IMR-90 (cell line): ENCODE measurements at regions not wholly inside any gene's neighbourhood (a gene's known extent, or its start where the extent isn't known, plus 50 kb on each side); places are given as distances from the start of the nearest gene placed in this dataset.

Source experiments
- ATAC-seq: fragments of 200-7000 bp; cut with Tn5 transposase; 2 replicates; pipeline ENCODE4 v1.9.1; 2020; ENCODE audit warnings: low read depth, mild to moderate bottlenecking, moderate library complexity
- BruUV-seq: library from RNA; stranded (reverse); fragments of 400-500 nt; replicated peaks from 2 replicates; lab custom pipeline; 2021; lab: Mats Ljungman, UMichigan
- CTCF ChIA-PET: fragments of 300-600 bp; formaldehyde crosslinking; extraction: SDS; loops from one replicate; lab custom pipeline; 2021; ENCODE audit warnings: antibody characterized with exemption; lab: Yijun Ruan, JAX
- POLR2A ChIA-PET: fragments of 300-600 bp; sonication (Branson Sonifier 250); formaldehyde crosslinking; loops from one replicate; lab custom pipeline; 2022; ENCODE audit warnings: antibody characterized with exemption; ENCODE audit not compliant: unreplicated experiment; lab: Charles Lee
- DNase-seq: peaks from one replicate; pipeline ENCODE4 v3.0.0; 2013
- H2AFZ ChIP-seq: replicated peaks from 2 replicates; pipeline ENCODE3; 2013; ENCODE audit warnings: low read length, mild to moderate bottlenecking; ENCODE audit not compliant: poor library complexity
- H2AK5ac ChIP-seq: 2 replicates; pipeline ENCODE4 v1.6.1; 2013; ENCODE audit warnings: low read depth, low read length, inconsistent platforms
- H2AK9ac ChIP-seq: replicated peaks from 2 replicates; pipeline ENCODE3; 2013; ENCODE audit warnings: mild to moderate bottlenecking, low read depth, low read length, moderate library complexity; ENCODE audit not compliant: poor library complexity
- H2BK120ac ChIP-seq: 2 replicates; pipeline ENCODE4 v1.6.1; 2013; ENCODE audit warnings: low read depth, low read length, inconsistent platforms
- H2BK15ac ChIP-seq: 3 replicates; pipeline ENCODE4 v1.6.1; 2013; ENCODE audit warnings: low read depth, low read length, inconsistent platforms
- H2BK20ac ChIP-seq: 2 replicates; pipeline ENCODE4 v1.6.1; 2013; ENCODE audit warnings: low read depth, mild to moderate bottlenecking, inconsistent platforms, low read length, moderate library complexity
- H2BK5ac ChIP-seq: 2 replicates; pipeline ENCODE4 v1.6.1; 2013; ENCODE audit warnings: mild to moderate bottlenecking, low read depth, low read length, inconsistent platforms; ENCODE audit not compliant: poor library complexity, severe bottlenecking
- H3K14ac ChIP-seq: replicated peaks from 2 replicates; pipeline ENCODE4 v1.6.1; 2013; ENCODE audit warnings: low read depth, low read length, inconsistent platforms
- H3K18ac ChIP-seq: 2 replicates; pipeline ENCODE4 v1.6.1; 2013; ENCODE audit warnings: low read depth, low read length, control low read depth
- H3K23ac ChIP-seq: 2 replicates; pipeline ENCODE4 v1.6.1; 2013; ENCODE audit warnings: low read depth, low read length, inconsistent platforms
- H3K27ac ChIP-seq: 2 replicates; pipeline ENCODE4 v1.5.1; 2013; ENCODE audit warnings: mild to moderate bottlenecking, control low read depth, low read length; ENCODE audit not compliant: insufficient read depth
- H3K27me3 ChIP-seq: 2 replicates; pipeline ENCODE4 v1.6.1; 2013; ENCODE audit warnings: low read length; ENCODE audit not compliant: control insufficient read depth, insufficient read depth
- H3K36me3 ChIP-seq: 2 replicates; pipeline ENCODE4 v1.6.1; 2013; ENCODE audit warnings: low read length, mixed read lengths; ENCODE audit not compliant: control insufficient read depth, insufficient read depth
- H3K4ac ChIP-seq: 2 replicates; pipeline ENCODE4 v1.6.1; 2013; ENCODE audit warnings: low read depth, low read length, inconsistent platforms
- H3K4me1 ChIP-seq: 2 replicates; pipeline ENCODE4 v1.6.1; 2013; ENCODE audit warnings: low read length, mixed read lengths; ENCODE audit not compliant: control insufficient read depth, insufficient read depth
- H3K4me2 ChIP-seq: 2 replicates; pipeline ENCODE4 v1.6.1; 2013; ENCODE audit warnings: low read depth, mild to moderate bottlenecking, control low read depth, low read length, moderate library complexity
- H3K4me3 ChIP-seq: 2 replicates; pipeline ENCODE4 v1.5.1; 2013; ENCODE audit warnings: low read depth, mild to moderate bottlenecking, control low read depth, low read length, moderate library complexity; ENCODE audit not compliant: insufficient read depth
- H3K56ac ChIP-seq: 2 replicates; pipeline ENCODE4 v1.6.1; 2013; ENCODE audit warnings: low read length, inconsistent platforms; ENCODE audit not compliant: insufficient read depth; ENCODE audit errors: extremely low read depth
- H3K79me1 ChIP-seq, 2 experiments: 2 replicates each; pipeline ENCODE4 v1.6.1; 2013; ENCODE audit warnings: low read length in 2 of 2, inconsistent platforms in 1 of 2, low read depth in 1 of 2
- H3K9ac ChIP-seq: 2 replicates; pipeline ENCODE4 v1.6.1; 2013; ENCODE audit warnings: low read depth, low read length, control low read depth
- H3K9me1 ChIP-seq: 2 replicates; pipeline ENCODE4 v1.6.1; 2013; ENCODE audit warnings: low read length, inconsistent platforms; ENCODE audit not compliant: insufficient read depth
- H3K9me3 ChIP-seq: 2 replicates; pipeline ENCODE4 v1.6.1; 2013; ENCODE audit warnings: low read length; ENCODE audit not compliant: control insufficient read depth, insufficient read depth
- H4K20me1 ChIP-seq: 2 replicates; pipeline ENCODE4 v1.6.1; 2013; ENCODE audit warnings: low read length, inconsistent platforms; ENCODE audit not compliant: insufficient read depth
- H4K5ac ChIP-seq: 2 replicates; pipeline ENCODE4 v1.6.1; 2013; ENCODE audit warnings: mild to moderate bottlenecking, low read depth, low read length, control low read depth
- H4K8ac ChIP-seq, 2 experiments: 2 replicates each; pipeline ENCODE4 v1.6.1; 2013; ENCODE audit warnings: low read depth in 2 of 2, low read length in 2 of 2, control low read depth in 1 of 2, inconsistent platforms in 1 of 2
- H4K91ac ChIP-seq: 2 replicates; pipeline ENCODE4 v1.6.1; 2013; ENCODE audit warnings: low read depth, low read length, inconsistent platforms; ENCODE audit not compliant: insufficient read depth
- CHD1 ChIP-seq: IDR thresholded peaks from 2 replicates; pipeline ENCODE4 v1.6.1; 2012; ENCODE audit warnings: low read depth, low read length, improper control_type of control experiment
- ELK1 ChIP-seq: fragments of 150-350 bp; IDR thresholded peaks from 2 replicates; pipeline ENCODE4 v1.6.1; 2016; ENCODE audit warnings: low read depth, mild to moderate bottlenecking, low read length, moderate library complexity, borderline replicate concordance
- MAFK ChIP-seq: IDR thresholded peaks from 2 replicates; pipeline ENCODE4 v1.6.1; 2012; ENCODE audit warnings: low read depth, low read length, improper control_type of control experiment
- NFE2L2 ChIP-seq: fragments of 150-350 bp; IDR thresholded peaks from 2 replicates; pipeline ENCODE4 v1.6.1; 2016; ENCODE audit warnings: low read depth, mild to moderate bottlenecking, low read length
- SMC3 ChIP-seq: fragments of 150-350 bp; IDR thresholded peaks from 2 replicates; pipeline ENCODE4 v1.6.1; 2016; ENCODE audit warnings: low read depth, mild to moderate bottlenecking, antibody characterized with exemption, low read length, moderate library complexity
- dilution Hi-C: fragments of 300-500 bp; cut with HindIII; formaldehyde crosslinking; loops from one replicate; pipeline ENCODE4 v1.14.3; 2018; ENCODE audit warnings: low sequenced_read_pairs; ENCODE audit not compliant: unreplicated experiment
- in situ Hi-C: fragments of 300-500 bp; cut with MboI; formaldehyde crosslinking; loops from 3 replicates; pipeline ENCODE4 v1.14.3; 2019; ENCODE audit warnings: low sequenced_read_pairs, inconsistent platforms, mixed read lengths
- intact Hi-C: fragments of 100-400 bp; cut with micrococcal nuclease; formaldehyde crosslinking; loops from 2 replicates; pipeline ENCODE4 v1.10.0; 2022

- dilution Hi-C loops = no loop called here
- Histone ChIP-seq H4K20me1 (no peaks in the 10 kb centered on the region), H3K27ac (no peak overlapping the region), H3K18ac (no peak overlapping the region), H2BK120ac (no peak overlapping the region), H4K91ac (no peak overlapping the region), H3K56ac (no peak overlapping the region), H4K8ac (no peak overlapping the region), H3K79me1 (no peaks in the 10 kb centered on the region), H2AK9ac (no peak overlapping the region), H2AK5ac (no peak overlapping the region), H3K14ac (no peak overlapping the region), H3K36me3 (no peaks in the 10 kb centered on the region), H3K4ac (no peak overlapping the region), H3K4me2 (no peak overlapping the region), H2BK20ac (no peak overlapping the region), H4K5ac (no peak overlapping the region), H2AFZ (no peak overlapping the region), H3K4me3 (no peak overlapping the region), H3K9ac (no peak overlapping the region), H3K27me3 (no peaks in the 10 kb centered on the region), H2BK5ac (no peak overlapping the region), H3K4me1 (no peaks in the 10 kb centered on the region), H3K23ac (no peak overlapping the region), H2BK15ac (no peak overlapping the region), H3K9me3 (peaks cover 4% of the 10 kb centered on the region), H3K9me1 (no peaks in the 10 kb centered on the region)
- TF ChIP-seq ELK1 (no peak), CHD1 (no peak), MAFK (0 out of 2 replicates have a peak, but pooled peaks have one; percentile 4), NFE2L2 (no peak), SMC3 (no peak)
- no peak for DNase-seq
- intact Hi-C loops = no loop called here
- BruUV-seq = no TSS peak
- POLR2A ChIA-PET = no interaction called here
- in situ Hi-C loops = no loop called here
- no peak for ATAC-seq
- CTCF ChIA-PET = no interaction called here
These were observed 1537.7 kb upstream of the GOT2 start for GRCh38 chr16:60271781-60272180.
